ENCODE measurements at regions not wholly inside any gene's neighbourhood (a gene's known extent, or its start where the extent isn't known, plus 50 kb on each side); places are given as distances from the start of the nearest gene placed in this dataset.

DNA sequence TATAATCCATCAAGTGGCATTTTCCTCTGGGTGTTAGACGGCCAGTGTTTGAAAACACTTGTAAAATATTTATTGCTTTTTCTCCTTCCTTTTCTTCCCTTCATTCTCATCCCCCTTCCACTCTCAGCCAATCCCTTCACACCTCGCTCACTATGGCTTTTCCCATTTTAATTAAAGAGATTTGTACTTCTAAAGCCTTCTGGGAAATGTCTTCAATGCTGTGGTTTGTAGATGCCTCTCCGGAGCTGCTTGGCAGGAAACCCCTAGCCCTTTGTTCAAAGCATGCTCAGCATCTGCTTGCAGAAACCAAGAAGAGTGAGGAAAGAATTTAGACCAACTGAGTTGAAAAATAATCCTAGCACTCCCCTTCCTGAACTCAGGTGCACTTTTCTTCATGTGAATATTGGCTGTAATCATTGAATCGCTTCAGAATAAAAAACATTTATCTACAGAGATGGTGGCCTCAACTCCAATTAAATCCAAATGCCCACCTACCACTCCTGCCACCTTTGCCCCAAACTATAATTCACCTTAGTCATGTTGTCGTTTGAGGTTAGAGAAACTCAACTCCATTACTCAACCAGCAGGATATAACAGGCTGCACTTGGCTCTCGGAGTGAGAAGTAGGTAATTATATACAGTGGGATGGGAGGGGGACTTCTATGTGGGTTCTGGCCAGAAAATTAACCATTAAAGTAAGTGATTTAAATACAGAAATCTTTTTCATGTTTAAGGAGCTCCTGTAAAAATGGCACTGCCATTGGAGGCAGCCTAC, 659.4 kb upstream of the CAMK1G start:
- DNase-seq: no peak

DNA sequence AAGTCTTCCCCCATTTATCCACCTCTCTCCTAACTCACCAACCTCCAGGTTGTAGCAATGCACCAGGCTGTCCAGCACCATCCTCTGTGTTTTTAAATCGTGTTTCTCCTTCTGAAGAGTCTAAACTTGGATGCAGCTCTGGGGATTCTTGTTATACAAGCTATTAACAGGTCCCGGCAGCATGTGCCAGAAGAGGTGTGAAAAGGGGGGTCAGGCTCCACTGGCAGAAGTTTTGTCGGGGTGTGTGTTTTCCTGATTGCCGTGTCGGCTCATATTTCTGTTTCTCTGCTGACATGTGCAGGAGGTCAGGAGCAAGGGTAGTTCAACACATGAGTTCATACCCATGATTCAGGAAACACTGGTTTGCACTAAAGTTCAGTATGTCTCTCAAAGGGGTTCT, 658.6 kb upstream of the CAMK1G start:
- no peak for DNase-seq

DNA sequence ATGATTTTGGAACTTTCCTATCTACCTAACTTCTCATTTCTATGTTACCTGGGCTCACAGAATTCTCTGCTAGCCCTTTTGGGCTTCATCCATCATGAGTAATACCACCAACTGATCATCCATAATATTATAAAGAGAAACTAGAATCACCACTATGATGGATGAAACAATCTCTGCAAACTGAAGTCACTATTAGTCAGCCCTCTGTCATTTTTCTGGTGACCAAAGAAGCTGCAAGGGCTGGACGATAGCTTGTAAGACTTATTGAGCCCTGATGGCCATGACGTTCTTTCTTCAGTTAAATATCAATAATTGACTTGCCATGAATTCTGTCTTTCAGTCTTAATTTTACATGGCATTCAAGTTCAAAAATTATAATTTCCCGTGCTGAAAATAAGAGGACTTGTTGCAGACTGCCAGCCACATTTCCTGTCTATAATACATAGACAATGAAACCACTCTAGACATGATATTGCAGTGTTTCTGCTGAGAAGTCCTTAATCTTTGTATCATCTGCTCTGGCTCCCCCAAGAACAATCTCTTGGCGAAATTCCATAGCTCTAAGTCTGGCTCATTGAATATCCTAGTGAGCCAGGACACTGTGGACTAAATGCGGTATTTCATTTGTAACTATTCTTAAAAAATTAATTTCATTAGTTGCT, 655.0 kb upstream of the CAMK1G start:
- DNase-seq: no peak

DNA sequence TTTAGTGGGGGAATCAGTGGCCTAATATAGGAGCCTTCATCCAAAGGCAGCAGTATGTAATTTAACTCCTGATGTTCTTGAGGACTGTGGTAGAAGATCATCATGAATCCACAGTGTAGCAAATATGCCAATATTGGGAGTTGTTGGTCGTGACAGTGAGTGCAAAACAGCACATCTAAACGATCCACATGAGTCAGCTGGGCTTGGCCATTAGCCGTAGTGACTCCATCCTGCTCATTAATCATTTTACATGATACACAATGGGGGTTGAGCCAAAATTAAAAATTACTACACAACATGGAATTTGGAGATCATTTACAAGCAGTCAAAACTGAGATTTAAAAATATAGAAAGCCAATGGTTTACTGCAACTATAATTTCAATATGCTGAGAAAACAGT, 653.9 kb upstream of the CAMK1G start:
- no peak for DNase-seq

DNA sequence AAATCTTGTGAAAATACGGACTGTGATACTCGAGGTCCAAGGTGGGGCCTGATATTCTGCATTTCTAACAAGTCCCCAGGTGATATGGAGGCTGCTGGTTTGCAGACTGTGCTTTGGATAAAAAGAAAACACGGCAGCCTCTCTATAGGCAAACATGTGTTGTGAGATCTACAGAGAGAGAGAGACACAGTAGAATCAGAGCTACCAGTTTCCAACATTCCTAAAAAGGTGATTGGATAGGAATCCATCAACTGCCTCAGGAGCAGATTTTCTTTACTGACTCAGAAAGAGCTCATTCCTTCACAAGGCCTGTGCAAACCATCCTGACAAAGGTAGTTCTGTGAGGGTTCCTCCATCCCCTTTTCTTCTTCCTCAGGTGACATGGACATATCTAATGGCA, 651.6 kb upstream of the CAMK1G start:
- no peak for DNase-seq

DNA sequence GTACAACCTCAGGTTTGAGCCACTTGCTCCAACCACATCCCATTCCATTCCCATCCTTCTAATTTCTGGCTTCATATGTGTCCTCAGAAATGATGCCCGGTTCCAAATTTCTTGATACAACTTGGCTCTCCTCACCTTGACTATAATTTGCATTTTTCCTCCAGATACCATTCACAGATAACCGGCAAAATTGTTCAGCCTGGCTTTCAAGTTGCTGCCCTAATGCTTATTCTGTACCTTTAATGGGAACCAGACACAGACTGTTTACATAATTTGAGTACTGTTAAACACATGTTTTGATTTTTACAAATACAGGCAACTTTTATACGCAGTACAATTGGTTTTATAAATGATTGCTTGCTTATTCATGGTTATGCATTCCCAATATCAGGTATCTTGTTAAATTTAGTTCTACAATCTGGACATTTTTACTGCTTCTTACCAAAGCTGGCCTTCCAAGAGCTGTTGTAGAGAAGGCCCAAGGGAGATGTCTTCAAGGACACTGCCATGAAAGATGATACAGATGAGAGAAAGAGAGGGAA, 649.5 kb upstream of the CAMK1G start:
- DNase-seq: no peak

DNA sequence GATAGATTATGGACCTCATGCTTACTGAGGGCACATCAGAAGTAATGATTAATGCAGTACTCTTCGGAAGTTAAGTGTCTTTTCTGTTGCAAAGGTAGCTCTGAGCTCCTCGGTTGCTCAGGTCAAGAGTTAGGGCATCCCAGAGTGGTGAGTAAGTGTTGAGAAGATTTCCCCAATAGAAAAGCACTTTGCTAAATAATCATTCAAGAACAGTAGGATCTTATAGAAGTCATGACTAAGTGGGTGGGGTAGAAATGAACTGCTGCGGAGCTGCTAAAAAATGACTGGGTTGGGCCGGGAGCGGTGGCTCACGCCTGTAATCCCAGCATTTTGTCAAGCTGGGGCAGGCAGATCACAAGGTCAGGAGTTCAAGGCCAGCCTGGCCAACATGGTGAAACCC, 648.6 kb upstream of the CAMK1G start:
- no peak for DNase-seq

DNA sequence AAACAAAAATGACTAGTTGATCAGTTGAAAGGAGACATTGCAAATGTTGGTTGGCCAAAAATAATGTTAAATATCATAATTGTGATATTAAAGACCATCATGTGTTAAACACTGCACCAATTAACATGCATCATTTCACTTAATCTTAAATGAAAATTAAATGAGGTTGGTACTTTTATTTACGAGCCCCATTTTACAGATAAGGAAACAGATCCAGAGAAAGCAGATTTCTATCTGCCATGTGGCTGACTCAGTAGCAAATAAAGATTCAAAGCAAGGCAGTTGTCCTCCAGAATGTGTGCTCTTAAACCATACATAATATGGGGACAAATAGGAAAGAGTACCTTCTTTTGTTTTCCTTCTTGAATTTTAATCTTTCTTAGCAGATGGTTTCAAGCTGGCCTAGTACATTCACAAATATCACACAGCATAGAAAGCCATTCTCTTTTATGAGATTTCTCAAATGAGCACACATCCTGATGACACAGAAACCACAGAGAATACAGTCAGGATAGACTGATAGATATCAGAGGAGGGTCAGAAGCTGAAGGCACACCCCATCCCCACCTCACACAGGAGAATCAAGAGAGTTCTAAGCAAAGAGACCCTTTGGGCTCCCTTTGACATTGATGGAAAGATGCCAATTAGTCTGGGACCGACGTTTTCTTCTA, 647.9 kb upstream of the CAMK1G start:
- no peak for DNase-seq

DNA sequence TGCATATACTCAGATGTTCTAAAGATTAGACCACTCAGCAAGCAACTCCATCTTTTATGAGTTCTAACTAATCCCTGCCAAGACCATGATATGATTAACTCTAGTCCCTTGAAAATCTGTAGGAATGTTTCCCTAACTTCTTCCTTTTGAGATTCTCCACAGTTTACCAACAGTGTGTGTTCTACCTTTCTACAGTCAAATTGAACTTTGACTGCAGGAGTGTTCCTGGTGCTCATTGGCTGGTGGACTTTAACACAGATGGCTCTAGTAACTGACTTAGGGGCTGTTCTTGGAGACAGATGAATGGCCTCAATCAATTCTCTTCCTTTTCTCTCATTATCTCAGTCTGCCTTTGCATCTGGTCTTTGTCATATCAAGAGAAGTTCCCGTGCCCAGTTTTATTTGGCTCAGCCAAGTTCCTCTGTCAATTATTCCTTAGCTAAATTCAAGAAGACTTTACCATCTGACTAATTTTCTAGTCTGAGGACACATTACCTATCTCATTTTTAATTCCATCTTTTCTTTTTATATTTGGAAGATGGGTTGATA, 643.9 kb upstream of the CAMK1G start:
- no peak for DNase-seq

DNA sequence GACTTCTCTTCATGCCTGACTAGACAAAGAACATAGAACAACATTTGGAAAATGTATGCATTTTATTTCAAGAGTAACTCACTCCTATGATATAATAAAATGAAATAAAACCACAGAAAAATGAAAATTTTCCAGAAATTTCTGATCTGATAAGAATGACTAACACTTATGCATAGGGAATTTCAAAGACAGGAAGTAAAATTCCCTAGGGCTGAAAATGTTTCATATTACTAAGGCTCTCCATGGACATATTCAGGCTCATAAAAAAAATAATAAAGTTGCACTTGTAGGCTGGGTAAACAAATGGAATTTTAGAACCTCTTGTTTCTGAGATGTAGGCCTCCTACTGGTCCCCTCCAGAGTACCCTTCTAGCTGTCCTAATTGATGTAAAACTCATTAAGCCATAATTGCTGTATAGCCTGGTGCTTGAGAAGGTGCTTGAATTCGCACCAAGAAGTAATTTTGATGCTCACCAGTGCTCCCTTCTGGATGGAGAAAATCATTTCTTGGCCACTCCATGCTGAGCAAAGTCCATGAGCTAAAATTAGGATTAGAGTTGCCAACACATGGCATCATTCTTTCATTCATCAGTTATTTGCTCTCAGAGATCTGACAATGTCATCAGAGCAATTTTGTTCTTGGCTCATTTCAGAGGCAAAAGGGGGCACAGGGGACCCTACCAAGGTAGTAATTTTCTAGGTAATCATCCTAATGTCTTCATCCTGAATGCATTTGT, 641.0 kb upstream of the CAMK1G start:
- DNase-seq: no peak

DNA sequence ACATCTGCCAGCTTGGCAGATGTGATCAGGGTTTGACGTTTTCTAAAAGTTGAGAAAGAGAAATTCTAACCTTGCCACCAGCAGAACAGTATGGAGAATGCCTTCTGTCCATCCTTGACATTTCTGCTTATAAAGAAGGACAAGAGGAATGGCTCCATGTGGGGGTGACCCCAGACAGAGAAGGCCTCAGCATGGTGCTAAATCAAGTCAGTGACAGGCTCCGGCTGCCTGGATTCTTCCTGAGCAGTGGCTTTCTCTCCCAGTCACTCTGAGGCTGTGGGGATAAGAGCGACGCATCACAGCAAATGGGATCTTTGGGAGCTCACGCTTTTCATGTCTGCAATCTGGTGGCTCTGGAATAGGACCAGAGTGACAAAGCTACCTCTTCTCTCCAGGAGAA, 640.2 kb upstream of the CAMK1G start:
- DNase-seq: no peak

DNA sequence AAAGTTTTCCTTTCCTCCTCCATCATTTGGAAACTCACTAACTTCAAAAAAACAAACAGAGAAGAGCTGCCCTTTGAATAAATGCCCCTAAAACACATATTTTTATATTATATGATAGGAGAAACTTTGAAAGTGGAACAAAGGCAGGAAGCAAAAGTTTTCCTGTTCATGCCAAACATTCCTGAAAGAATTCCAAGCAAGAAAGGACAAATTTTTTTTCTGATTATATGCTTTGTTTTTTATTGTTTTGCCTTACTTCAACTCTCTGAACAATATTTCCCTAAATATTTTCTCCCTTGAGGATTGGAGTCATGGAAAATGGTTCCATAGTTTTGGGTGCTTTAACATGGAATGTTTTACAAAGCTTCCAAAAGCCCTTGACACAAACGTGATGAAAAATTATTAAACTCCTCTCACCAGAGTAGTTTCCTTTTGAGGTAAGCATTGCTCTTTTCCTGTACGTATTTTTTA, 638.5 kb upstream of the CAMK1G start:
- DNase-seq: no peak

DNA sequence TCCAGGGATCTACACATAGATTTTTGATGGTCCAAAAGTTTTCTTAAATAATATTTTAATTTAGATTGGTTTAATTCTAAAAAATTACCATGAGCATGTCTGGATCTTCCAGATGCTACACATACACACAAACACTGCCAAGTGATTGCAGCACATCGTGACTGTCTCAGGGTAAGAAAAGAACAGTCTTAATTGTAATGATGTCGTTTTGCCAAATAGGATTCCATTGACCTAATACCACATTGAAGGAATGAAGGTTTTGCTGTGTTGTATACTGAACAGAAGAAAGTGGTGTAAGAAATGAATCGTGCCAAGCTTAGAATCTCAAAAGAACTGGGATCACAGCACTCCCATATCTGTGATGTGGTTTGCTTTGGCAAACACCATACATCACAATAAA, 633.3 kb upstream of the CAMK1G start:
- DNase-seq: no peak

DNA sequence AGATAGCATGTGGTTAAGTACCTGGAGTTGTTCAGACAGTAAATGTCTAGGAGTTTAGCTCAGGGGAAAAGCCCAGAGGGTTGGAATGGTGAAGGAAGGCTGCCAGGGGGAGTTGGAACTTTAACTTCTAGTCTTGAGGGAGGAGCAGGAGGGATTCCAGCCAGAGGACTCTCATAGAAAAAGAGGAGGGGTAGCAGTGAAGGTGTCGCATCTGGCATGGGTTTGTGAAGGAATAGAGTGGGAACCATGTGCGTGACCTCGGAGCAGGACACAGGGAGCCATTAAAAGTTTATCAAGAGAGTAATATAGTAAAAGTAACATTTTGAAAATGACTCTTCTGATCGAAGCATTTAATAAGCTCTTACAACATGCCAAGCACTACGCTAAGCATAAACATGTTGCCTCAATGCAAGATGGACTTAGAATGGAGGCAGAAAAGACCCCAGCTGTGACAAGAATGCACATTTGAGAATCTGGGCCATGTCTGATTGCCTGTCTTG, 632.4 kb upstream of the CAMK1G start:
- no peak for DNase-seq

DNA sequence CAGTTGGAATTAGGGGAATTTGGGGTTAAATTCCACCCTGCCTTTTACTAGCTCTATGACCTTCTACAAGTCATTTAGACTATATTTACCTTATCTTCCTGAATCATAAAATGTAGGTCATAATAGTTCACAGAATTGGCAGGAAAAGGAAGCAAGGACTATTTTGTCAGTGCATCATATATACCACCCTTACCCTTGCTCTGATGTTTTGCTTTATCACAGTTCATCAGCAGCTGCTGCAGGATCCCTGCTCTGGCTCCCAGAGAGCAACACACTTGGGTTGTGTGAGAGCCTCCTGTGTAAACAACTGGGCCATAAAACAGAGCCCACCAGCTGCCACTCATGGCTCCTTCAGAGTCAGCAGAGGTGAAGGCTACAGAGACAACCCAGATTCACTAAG, 631.6 kb upstream of the CAMK1G start:
- no peak for DNase-seq

DNA sequence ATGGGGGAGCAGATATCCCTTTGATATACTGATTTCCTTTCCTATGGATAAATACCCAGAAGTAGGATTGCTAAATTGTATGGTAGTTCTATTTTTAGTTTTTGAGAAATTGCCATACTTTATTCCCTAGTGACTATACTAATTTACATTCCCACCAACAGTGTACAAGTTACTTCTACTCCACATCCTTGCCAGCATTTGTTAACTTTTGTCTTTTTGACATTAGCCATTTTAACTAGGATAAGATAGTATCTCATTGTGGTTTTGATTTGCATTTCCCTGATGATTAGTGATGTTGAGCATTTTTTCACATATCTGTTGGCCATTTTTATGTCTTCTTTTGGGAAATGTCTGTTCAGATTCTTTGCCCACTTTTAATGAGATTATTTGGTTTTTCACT, 620.6 kb upstream of the CAMK1G start:
- DNase-seq: no peak

DNA sequence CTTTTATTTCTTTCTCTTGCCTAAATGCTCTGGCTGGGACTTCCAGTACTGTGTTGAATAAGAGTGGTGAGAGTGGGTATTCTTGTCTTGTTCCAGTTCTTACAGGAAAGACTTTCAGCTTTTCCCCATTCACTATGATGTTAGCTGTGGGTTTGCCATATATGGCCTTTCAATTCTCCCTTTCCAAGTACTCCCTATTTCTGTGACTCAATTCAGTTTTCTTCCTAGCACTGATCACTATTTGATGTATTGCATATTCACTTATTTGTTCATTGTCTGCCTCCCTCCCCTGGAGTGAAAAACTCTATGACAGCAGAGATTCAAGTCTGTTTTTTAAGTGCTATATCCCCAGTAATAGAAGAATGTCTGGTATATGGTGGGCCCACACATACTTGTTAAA, 618.2 kb upstream of the CAMK1G start:
- DNase-seq: no peak

DNA sequence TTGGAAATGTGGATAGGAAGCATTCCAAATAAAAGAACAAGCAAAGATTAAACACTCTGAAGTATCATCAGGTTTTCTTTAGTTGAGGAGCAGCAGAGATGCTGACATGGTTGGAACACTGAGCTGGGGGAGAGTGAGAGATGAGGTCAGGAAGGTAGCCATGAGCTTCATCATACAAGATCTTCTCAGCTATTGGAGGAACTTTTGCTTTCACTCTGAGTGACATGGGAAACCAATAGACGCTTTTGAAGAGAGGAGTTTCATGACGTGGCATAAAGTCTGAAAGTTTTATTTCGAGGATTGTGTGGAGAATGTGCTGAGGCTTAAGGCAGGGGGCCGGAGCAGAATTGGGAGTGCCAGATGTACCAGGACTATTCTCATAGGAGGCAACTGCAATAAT, 616.2 kb upstream of the CAMK1G start:
- DNase-seq: no peak

DNA sequence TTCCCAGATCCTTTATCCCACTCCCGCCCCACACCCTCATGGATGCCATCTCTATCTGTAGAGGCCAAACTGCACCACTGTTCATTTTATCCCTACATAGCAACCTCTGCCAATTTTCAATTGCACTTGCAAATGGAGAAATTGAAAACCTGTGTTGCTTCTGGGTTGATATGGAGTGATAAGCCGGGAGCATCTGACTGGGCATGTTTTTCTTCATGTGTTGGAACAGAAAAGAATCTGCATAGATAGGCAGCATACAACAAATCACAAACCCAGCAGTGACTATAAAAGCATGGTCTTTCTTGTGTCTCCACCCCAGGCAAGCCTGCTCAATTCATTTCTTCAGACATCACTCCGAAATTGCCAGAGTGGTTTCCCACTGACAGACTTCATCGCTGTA, 608.8 kb upstream of the CAMK1G start:
- DNase-seq: no peak

DNA sequence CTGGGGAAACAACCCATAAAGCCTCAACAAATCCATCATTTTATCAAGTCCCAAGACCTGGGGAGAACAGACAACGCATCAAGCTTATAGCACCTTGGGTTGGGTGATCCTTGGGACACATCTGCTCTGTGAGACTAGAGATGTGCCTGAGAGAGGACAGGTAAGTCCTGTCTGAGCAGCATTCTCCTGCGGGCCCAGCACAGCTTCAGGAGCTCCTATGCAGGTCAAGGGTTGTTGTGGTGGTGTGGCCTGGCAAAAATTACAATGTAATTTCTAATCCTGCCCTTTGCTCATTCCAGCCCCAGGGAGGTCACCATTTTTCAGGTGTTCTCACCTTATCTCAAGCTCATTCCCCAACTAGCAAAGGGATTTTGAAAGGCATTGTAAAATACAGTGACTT, 608.1 kb upstream of the CAMK1G start:
- DNase-seq: no peak

DNA sequence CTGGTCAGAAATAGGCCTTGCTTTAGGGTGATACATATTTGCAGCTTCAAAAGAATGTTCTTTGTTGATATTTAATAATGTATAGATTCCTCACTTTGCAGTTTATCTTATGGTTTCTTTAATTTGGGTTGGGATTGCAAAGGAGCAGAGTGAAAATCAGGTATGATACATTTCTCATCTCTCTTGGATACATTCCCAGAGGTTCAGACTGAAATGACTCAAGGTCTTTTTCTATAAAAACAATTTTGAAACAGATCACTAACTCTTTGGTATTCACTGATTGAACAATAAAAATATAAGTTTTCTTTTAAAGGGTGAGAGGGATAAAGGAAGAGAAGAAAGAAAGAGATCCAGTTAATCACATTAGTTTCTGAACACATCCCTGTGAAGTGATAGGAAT, 606.5 kb upstream of the CAMK1G start:
- no peak for DNase-seq

DNA sequence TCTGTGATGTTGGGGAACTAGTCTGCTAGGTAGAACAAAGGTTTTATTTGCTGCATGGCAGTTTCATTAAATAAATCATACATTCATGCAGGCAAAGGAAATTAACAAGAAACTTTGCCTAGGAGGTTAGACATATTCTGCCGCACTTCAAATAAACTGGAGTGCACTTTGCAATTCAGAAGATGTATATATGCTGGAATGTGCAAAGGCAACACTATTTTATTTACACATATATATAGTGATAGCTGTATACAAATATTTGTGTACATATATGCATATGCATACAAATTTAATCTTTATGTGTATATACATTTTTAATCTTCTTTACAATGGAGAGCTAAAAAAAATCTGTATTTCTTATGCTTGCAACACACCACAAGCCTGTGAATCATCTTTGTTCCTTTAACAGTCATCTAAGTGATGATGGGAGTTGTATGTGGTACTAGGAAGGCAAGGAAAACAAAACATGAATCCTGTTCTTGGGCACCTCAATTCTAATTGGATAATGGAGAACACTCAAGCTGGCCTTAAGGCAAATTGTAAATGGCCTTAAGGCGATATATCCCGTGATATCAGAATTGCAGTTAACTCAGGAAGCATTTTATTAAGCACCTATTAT, 605.8 kb upstream of the CAMK1G start:
- DNase-seq: no peak
